ENCODE measurements at regions not wholly inside any gene's neighbourhood (a gene's known extent, or its start where the extent isn't known, plus 50 kb on each side); places are given as distances from the start of the nearest gene placed in this dataset.

DNA sequence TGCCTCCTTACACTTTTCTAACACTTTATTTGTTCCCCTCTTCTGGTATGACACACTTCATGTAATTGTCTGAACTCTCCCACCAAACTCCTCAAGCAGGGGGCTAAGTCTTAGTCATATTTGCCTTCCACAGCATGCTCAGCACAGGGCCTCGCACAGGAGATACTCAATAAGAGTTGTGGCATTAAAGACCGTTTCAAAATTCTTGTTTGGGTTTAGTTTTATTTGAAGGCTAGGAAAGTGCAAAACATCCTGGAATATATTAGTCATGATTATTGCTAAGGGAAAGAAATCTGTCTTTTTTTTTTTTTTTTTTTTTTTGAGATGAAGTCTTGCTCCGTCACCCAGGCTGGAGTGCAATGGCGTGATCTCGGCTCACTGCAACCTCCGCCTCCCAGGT lies 137.6 kb upstream of the ECI2 start:
- Histone ChIP-seq H3K4me3 (ENCODE audit: low read depth, low read length) (no peak overlapping the region), H3K9me3 (ENCODE audit: control insufficient read depth, insufficient read depth, low read length) (no peaks in the 10 kb centered on the region), H3K4me1 (ENCODE audit: control insufficient read depth, insufficient read depth, low read length) (no peaks in the 10 kb centered on the region), H3K27me3 (ENCODE audit: control insufficient read depth, insufficient read depth, low read length) (no peaks in the 10 kb centered on the region), H3K36me3 (ENCODE audit: control insufficient read depth, insufficient read depth, low read length) (no peaks in the 10 kb centered on the region), H3K27ac (ENCODE audit: low read depth, low read length) (no peak overlapping the region), H3K9ac (ENCODE audit: low read depth, low read length) (no peak overlapping the region)

DNA sequence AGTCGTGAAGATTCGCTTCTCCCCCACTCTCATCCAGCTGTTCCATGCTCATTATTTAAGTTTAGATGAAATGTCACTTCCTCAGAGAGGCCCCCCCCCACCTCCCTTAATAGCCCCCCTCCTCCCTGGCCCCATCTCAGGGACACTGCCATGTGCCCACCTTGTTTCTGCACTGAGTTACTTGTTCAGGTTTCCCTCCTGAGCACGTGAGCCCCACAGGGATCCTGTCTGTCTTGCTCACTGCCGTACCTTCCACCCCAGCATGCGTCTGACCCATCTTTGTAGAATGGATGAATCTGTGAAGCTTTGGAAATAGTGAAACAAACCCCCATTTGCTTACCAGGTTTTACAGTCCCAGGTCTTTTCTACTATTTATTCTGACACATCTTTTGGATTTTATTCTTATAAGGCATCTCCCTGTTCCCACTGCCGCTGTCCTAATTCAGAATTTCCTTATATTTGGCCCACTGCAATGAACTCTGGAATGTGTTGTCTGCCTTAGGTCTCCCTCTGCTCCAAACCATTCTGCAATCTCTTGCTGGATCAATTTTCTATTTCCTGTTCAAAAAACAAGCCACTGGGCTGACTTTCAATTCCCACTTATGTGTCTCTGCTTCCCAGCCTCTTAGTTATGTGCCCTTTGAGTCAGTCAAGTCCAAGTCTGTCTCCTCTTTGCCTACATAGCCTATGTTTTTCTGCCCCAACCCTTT lies 136.5 kb upstream of the ECI2 start:
- Histone ChIP-seq H3K27me3 (ENCODE audit: control insufficient read depth, insufficient read depth, low read length) (no peaks in the 10 kb centered on the region), H3K4me3 (ENCODE audit: low read depth, low read length) (no peak overlapping the region), H3K9me3 (ENCODE audit: control insufficient read depth, insufficient read depth, low read length) (no peaks in the 10 kb centered on the region), H3K9ac (ENCODE audit: low read depth, low read length) (no peak overlapping the region), H3K27ac (ENCODE audit: low read depth, low read length) (no peak overlapping the region), H3K36me3 (ENCODE audit: control insufficient read depth, insufficient read depth, low read length) (no peaks in the 10 kb centered on the region), H3K4me1 (ENCODE audit: control insufficient read depth, insufficient read depth, low read length) (no peaks in the 10 kb centered on the region)

DNA sequence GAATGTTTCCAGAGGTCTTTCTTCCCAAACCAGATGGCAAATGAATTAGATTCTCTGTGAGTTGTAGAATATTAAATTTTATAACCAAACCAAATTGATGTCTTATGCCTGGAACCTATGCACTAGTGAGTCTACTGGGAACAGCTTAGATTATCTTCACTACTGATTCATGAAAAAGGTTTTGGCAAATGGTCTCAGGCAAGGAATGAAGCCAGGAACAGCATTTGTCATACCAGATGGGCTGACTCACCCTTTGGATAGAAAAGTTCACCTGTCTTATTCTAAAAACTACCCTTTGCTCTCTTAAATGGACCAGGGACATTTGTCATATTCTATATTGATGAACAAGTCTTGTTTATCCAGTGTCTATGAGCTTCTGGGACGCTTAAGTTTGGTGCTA lies 135.4 kb upstream of the ECI2 start:
- Histone ChIP-seq H3K27ac (ENCODE audit: low read depth, low read length) (no peak overlapping the region), H3K27me3 (ENCODE audit: control insufficient read depth, insufficient read depth, low read length) (no peaks in the 10 kb centered on the region), H3K9ac (ENCODE audit: low read depth, low read length) (no peak overlapping the region), H3K4me1 (ENCODE audit: control insufficient read depth, insufficient read depth, low read length) (no peaks in the 10 kb centered on the region), H3K4me3 (ENCODE audit: low read depth, low read length) (no peak overlapping the region), H3K36me3 (ENCODE audit: control insufficient read depth, insufficient read depth, low read length) (no peaks in the 10 kb centered on the region), H3K9me3 (ENCODE audit: control insufficient read depth, insufficient read depth, low read length) (no peaks in the 10 kb centered on the region)

DNA sequence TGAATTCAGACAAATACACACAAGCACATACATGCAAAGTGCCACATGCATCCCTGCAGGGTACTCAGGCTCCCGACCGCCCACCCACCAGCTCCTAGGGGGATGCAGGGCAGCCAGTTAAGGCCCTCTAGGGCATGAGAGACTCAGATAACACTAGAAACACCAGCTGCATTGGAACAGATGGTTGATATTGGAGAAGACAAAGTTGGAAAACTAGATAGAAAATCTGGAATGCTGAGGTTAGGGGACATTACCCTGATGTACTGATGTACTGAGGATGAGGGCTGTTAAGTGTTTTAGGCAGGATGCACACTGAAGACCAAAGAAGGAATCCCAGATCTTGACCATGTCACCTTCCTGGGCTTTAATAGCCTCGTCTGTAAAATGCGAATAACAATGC lies 134.6 kb upstream of the ECI2 start:
- Histone ChIP-seq H3K27ac (ENCODE audit: low read depth, low read length) (no peak overlapping the region), H3K9ac (ENCODE audit: low read depth, low read length) (no peak overlapping the region), H3K4me1 (ENCODE audit: control insufficient read depth, insufficient read depth, low read length) (no peaks in the 10 kb centered on the region), H3K4me3 (ENCODE audit: low read depth, low read length) (no peak overlapping the region), H3K36me3 (ENCODE audit: control insufficient read depth, insufficient read depth, low read length) (no peaks in the 10 kb centered on the region), H3K9me3 (ENCODE audit: control insufficient read depth, insufficient read depth, low read length) (no peaks in the 10 kb centered on the region), H3K27me3 (ENCODE audit: control insufficient read depth, insufficient read depth, low read length) (no peaks in the 10 kb centered on the region)

DNA sequence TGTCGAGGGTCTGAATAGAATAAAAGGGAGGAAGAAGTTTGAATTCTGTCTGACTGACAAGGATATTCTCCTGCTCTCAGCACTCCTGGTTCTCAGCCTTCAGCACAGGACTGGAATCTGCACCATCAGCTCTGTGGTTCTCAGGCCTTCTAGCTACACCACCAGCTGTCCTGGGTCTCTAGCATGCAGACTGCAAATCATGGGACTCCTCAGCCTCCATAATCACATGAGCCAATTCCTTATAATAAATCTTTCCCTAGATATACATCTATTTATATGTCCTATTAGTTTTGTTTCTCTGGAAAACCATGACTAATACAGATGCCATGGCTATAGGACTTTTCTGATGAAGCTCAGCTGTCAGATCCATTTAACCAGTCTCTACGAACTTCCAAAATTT lies 132.8 kb upstream of the ECI2 start:
- Histone ChIP-seq H3K9me3 (ENCODE audit: control insufficient read depth, insufficient read depth, low read length) (no peaks in the 10 kb centered on the region), H3K27me3 (ENCODE audit: control insufficient read depth, insufficient read depth, low read length) (no peaks in the 10 kb centered on the region), H3K4me3 (ENCODE audit: low read depth, low read length) (no peak overlapping the region), H3K9ac (ENCODE audit: low read depth, low read length) (no peak overlapping the region), H3K27ac (ENCODE audit: low read depth, low read length) (no peak overlapping the region), H3K36me3 (ENCODE audit: control insufficient read depth, insufficient read depth, low read length) (no peaks in the 10 kb centered on the region), H3K4me1 (ENCODE audit: control insufficient read depth, insufficient read depth, low read length) (no peaks in the 10 kb centered on the region)

DNA sequence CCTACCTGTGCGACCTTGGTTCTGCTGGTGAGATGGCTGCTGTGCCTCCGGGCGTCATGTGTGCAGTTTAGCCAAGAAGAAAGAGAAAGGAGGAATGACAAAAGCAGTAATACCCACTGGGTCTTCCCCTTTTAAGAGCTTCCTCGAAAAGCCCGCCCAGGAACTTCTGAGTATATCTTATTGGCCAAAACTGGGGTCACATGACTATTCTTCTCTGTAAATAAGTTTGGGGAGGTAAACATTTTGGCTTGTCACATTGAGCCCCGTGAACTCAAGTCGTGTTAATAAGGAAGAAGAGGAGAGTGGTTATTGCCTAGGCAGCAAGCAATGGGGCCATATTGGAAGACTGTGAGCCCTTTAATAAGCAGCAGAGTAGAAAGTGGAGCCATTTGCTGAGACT lies 130.4 kb upstream of the ECI2 start:
- Histone ChIP-seq H3K27ac (ENCODE audit: low read depth, low read length) (no peak overlapping the region), H3K27me3 (ENCODE audit: control insufficient read depth, insufficient read depth, low read length) (no peaks in the 10 kb centered on the region), H3K4me1 (ENCODE audit: control insufficient read depth, insufficient read depth, low read length) (no peaks in the 10 kb centered on the region), H3K9ac (ENCODE audit: low read depth, low read length) (no peak overlapping the region), H3K9me3 (ENCODE audit: control insufficient read depth, insufficient read depth, low read length) (no peaks in the 10 kb centered on the region), H3K4me3 (ENCODE audit: low read depth, low read length) (no peak overlapping the region), H3K36me3 (ENCODE audit: control insufficient read depth, insufficient read depth, low read length) (no peaks in the 10 kb centered on the region)

DNA sequence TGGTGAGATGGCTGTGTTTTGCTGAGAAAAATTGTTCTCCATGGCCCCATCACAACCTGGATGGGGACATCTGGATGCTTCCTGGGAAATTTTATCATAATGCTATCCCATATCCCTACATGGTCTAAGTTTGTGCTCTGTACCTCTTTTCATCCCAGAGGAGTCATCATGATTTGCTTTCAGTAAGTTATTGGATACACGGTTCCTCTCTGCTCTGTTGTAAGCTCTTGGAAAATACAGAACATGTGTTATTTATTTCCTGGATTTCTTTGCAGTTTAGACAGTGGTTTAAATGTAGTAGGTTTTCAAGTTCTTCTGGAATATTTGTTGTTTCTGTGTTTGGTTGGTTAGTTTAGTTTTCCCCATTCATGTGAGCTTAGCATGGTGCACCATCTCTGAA lies 129.2 kb upstream of the ECI2 start:
- Histone ChIP-seq H3K4me3 (ENCODE audit: low read depth, low read length) (no peak overlapping the region), H3K27me3 (ENCODE audit: control insufficient read depth, insufficient read depth, low read length) (no peaks in the 10 kb centered on the region), H3K9ac (ENCODE audit: low read depth, low read length) (no peak overlapping the region), H3K36me3 (ENCODE audit: control insufficient read depth, insufficient read depth, low read length) (no peaks in the 10 kb centered on the region), H3K9me3 (ENCODE audit: control insufficient read depth, insufficient read depth, low read length) (no peaks in the 10 kb centered on the region), H3K4me1 (ENCODE audit: control insufficient read depth, insufficient read depth, low read length) (no peaks in the 10 kb centered on the region), H3K27ac (ENCODE audit: low read depth, low read length) (no peak overlapping the region)

DNA sequence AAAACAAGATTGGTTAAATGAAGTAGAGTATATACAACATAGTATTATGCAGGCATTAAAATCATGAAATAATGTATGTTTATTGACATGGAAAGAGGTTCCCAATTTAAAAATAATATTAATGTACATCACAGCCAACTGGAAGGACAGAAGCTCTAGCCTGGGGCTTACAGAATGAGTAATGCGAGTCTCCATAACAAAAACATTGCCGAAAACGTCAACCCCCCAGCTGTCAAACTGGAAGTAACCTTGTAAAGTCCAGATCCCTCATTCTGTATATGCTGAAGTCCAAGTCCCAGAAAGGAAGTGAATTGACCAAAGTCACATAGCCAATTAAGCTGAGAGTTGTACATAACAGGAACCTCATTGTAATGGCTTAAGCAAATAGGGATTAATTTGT lies 128.7 kb upstream of the ECI2 start:
- no peaks in the 10 kb centered on the region for H3K9me3 ChIP-seq (ENCODE audit: control insufficient read depth, insufficient read depth, low read length)
- no peaks in the 10 kb centered on the region for H3K36me3 ChIP-seq (ENCODE audit: control insufficient read depth, insufficient read depth, low read length)
- no peak overlapping the region for H3K9ac ChIP-seq (ENCODE audit: low read depth, low read length)
- H3K27ac ChIP-seq (ENCODE audit: low read depth, low read length): no peak overlapping the region
- H3K4me3 ChIP-seq (ENCODE audit: low read depth, low read length): no peak overlapping the region
- H3K4me1 ChIP-seq (ENCODE audit: control insufficient read depth, insufficient read depth, low read length): no peaks in the 10 kb centered on the region
- no peaks in the 10 kb centered on the region for H3K27me3 ChIP-seq (ENCODE audit: control insufficient read depth, insufficient read depth, low read length)

DNA sequence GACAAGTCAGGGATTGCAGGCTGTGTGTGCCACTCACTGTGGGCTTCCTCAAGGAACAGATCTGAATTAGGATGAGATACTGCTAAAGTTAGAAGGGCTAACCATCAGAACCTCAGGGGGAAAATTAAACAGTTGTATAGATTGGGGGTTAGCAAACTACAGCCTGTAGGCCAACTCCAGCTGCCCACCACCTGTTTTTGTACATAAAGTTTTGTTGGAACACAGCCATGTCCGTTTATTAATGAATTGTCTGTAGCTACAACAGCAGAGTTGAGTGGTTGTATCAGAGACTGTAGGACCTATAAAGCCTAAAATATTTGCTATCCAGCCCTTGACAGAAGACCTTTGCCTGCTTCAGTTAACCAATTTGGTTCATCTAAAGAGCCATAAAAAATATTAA lies 127.2 kb upstream of the ECI2 start:
- Histone ChIP-seq H3K36me3 (ENCODE audit: control insufficient read depth, insufficient read depth, low read length) (no peaks in the 10 kb centered on the region), H3K27me3 (ENCODE audit: control insufficient read depth, insufficient read depth, low read length) (no peaks in the 10 kb centered on the region), H3K9me3 (ENCODE audit: control insufficient read depth, insufficient read depth, low read length) (no peaks in the 10 kb centered on the region), H3K27ac (ENCODE audit: low read depth, low read length) (no peak overlapping the region), H3K4me3 (ENCODE audit: low read depth, low read length) (no peak overlapping the region), H3K9ac (ENCODE audit: low read depth, low read length) (no peak overlapping the region), H3K4me1 (ENCODE audit: control insufficient read depth, insufficient read depth, low read length) (no peaks in the 10 kb centered on the region)

DNA sequence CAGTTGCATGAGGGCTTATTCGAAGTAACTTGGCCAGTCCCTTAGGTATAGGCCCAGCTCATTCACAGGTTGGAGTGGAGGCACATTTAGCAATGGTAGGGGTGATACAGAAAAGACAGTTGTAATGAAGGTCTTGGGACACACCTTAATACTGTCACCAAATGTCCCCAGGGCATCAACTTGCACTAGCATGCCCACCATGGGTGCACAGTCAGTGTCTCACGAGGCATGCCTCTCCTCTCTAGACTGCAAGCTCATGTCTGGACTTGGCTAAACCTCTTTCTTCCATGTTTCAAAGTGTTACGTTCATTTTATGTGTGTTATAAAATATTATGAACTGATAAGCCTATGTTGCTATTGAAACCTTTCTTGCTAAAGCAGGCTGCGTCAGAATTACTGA lies 124.0 kb upstream of the ECI2 start:
- H3K36me3 ChIP-seq (ENCODE audit: control insufficient read depth, insufficient read depth, low read length): no peaks in the 10 kb centered on the region

DNA sequence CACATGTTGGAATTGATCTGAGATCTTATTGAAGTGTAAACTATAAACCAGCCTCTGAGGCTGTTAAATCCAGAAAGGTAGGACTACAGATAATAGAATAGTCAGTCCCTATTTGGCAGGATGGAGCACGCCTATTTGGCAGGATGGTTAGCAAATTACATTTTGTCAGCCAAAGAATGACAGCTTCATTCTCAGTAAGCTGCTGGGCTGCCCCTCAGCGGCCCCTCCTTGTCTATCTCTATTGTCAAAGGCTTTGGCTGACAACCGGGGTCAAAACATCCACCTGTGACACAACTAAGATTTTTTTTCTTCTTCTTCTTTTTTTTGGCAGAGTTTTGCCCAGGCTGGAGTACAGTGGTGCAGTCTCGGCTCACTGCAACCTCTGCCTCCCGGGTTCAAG lies 123.4 kb upstream of the ECI2 start:
- H3K27ac ChIP-seq (ENCODE audit: low read depth, low read length): no peak overlapping the region
- H3K27me3 ChIP-seq (ENCODE audit: control insufficient read depth, insufficient read depth, low read length): no peaks in the 10 kb centered on the region
- no peak overlapping the region for H3K4me3 ChIP-seq (ENCODE audit: low read depth, low read length)
- H3K4me1 ChIP-seq (ENCODE audit: control insufficient read depth, insufficient read depth, low read length): no peaks in the 10 kb centered on the region
- no peak overlapping the region for H3K9ac ChIP-seq (ENCODE audit: low read depth, low read length)
- no peaks in the 10 kb centered on the region for H3K36me3 ChIP-seq (ENCODE audit: control insufficient read depth, insufficient read depth, low read length)
- no peaks in the 10 kb centered on the region for H3K9me3 ChIP-seq (ENCODE audit: control insufficient read depth, insufficient read depth, low read length)

More for the DNA sequence above, 124.0 kb upstream of the ECI2 start:
- no peak overlapping the region for H3K9ac ChIP-seq (ENCODE audit: low read depth, low read length)
- H3K4me3 ChIP-seq (ENCODE audit: low read depth, low read length): no peak overlapping the region
- H3K9me3 ChIP-seq (ENCODE audit: control insufficient read depth, insufficient read depth, low read length): no peaks in the 10 kb centered on the region
- no peaks in the 10 kb centered on the region for H3K27me3 ChIP-seq (ENCODE audit: control insufficient read depth, insufficient read depth, low read length)
- no peak overlapping the region for H3K27ac ChIP-seq (ENCODE audit: low read depth, low read length)
- no peaks in the 10 kb centered on the region for H3K4me1 ChIP-seq (ENCODE audit: control insufficient read depth, insufficient read depth, low read length)

DNA sequence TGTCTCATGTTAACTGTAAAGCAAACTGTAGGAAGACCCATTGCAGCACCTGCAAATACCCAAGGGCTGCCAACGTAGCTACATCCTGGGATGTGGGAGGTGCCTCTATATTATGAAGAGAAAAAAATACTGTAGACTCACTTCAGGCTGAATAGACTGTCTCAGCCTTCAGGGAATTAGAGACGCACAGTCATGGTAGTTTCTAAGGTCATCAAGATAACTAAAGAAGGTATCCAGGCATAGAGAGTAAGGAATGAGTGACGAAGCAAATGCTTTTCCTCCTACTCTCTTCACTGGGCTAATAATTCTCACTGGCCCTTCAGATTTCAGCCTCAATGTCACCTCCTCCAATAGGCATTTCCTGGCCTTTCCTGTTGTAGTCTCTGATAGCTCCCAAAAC lies 121.6 kb upstream of the ECI2 start:
- Histone ChIP-seq H3K36me3 (ENCODE audit: control insufficient read depth, insufficient read depth, low read length) (no peaks in the 10 kb centered on the region), H3K9me3 (ENCODE audit: control insufficient read depth, insufficient read depth, low read length) (no peaks in the 10 kb centered on the region), H3K27me3 (ENCODE audit: control insufficient read depth, insufficient read depth, low read length) (no peaks in the 10 kb centered on the region), H3K4me3 (ENCODE audit: low read depth, low read length) (no peak overlapping the region), H3K4me1 (ENCODE audit: control insufficient read depth, insufficient read depth, low read length) (no peaks in the 10 kb centered on the region), H3K9ac (ENCODE audit: low read depth, low read length) (no peak overlapping the region), H3K27ac (ENCODE audit: low read depth, low read length) (no peak overlapping the region)
